Activated B cell treated with CpG ODN at 0.5 μM for 24 hours (primary cell): ENCODE measurements at regions not wholly inside any gene's neighbourhood (a gene's known extent, or its start where the extent isn't known, plus 50 kb on each side); places are given as distances from the start of the nearest gene placed in this dataset.

ENCODE experiments used
- ATAC-seq: fragments of 200-7000 bp; cut with Tn5 transposase; one replicate; pipeline ENCODE4 v1.10.0; 2021; ENCODE audit warnings: low read depth, mild to moderate bottlenecking, moderate library complexity
- CTCF ChIA-PET: fragments of 350-600 bp; sonication (Branson Sonifier 250); formaldehyde crosslinking; loops from one replicate; lab custom pipeline; 2021; ENCODE audit warnings: antibody characterized with exemption; lab: Charles Lee
- POLR2A ChIA-PET: fragments of 350-600 bp; sonication (Branson Sonifier 250); formaldehyde crosslinking; loops from one replicate; lab custom pipeline; 2021; ENCODE audit warnings: antibody characterized with exemption; lab: Charles Lee
- DNase-seq: peaks from one replicate; pipeline ENCODE4 v3.0.0; 2022
- H3K27ac Mint-ChIP-seq: one replicate; pipeline ENCODE4 v1.8.0; 2020; ENCODE audit warnings: mixed read lengths
- H3K27me3 Mint-ChIP-seq: one replicate; pipeline ENCODE4 v1.8.0; 2021; ENCODE audit warnings: mixed read lengths
- H3K36me3 Mint-ChIP-seq: one replicate; pipeline ENCODE4 v1.8.0; 2021; ENCODE audit warnings: low read depth, mixed read lengths
- H3K4me1 Mint-ChIP-seq: one replicate; pipeline ENCODE4 v1.8.0; 2021; ENCODE audit warnings: mixed read lengths
- H3K4me3 Mint-ChIP-seq: one replicate; pipeline ENCODE4 v1.8.0; 2020; ENCODE audit warnings: mild to moderate bottlenecking, mixed read lengths
- H3K9me3 Mint-ChIP-seq: one replicate; pipeline ENCODE4 v1.8.0; 2020; ENCODE audit warnings: mixed read lengths
- CTCF ChIP-seq: fragments of 200-600 bp; IDR thresholded peaks from one replicate; pipeline ENCODE4 v1.8.0; 2022; ENCODE audit warnings: antibody characterized with exemption, mild to moderate bottlenecking
- intact Hi-C: fragments of 100-400 bp; cut with micrococcal nuclease; formaldehyde crosslinking; loops from one replicate; pipeline ENCODE4 v1.15.1; 2024

- intact Hi-C loops: no loop called here
- TF ChIP-seq CTCF: no peak
- CTCF ChIA-PET: no interaction called here
- POLR2A ChIA-PET: no interaction called here
- Mint-ChIP-seq H3K27ac (no peak overlapping the region), H3K4me3 (no peak overlapping the region), H3K9me3 (peaks cover 9% of the 10 kb centered on the region), H3K27me3 (peaks cover 9% of the 10 kb centered on the region), H3K36me3 (no peaks in the 10 kb centered on the region), H3K4me1 (no peaks in the 10 kb centered on the region)
- no peak for DNase-seq
- ATAC-seq: no peak
Observed at GRCh38 chr21:39118604-39119215, 64.5 kb downstream of the PSMG1 start.

DNA sequence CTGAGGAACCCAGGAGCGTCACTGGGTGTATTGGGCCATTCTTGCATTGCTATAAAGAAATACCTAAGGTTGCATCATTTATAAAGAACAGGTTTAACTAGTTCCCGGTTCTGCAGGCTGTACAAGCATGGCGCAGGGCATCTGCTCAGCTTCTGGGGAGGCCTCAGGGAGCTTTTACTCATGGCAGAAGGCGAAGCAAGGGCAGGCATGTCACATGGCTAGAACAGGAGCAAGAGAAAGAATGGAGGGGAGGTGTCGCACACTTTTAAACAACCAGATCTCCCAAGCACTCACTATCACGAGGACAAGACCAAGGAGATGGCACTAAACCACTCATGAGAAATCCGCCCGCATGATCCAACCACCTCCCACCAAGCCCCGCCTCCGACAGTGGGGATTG is 65.2 kb downstream of the PSMG1 start:
- H3K4me3 Mint-ChIP-seq: no peak overlapping the region
- ChIA-PET CTCF (no interaction called here), POLR2A (no interaction called here)
- H3K27me3 Mint-ChIP-seq: peaks cover 11% of the 10 kb centered on the region
- H3K4me1 Mint-ChIP-seq: no peaks in the 10 kb centered on the region
- ATAC-seq (no peak), DNase-seq (no peak)
- peaks cover 7% of the 10 kb centered on the region for H3K9me3 Mint-ChIP-seq
- TF ChIP-seq CTCF: no peak
- intact Hi-C loops: no loop called here
- no peaks in the 10 kb centered on the region for H3K36me3 Mint-ChIP-seq
- H3K27ac Mint-ChIP-seq: no peak overlapping the region

GRCh38 chr21:39117440-39117970 is 65.7 kb downstream of the PSMG1 start:
- peaks cover 11% of the 10 kb centered on the region for H3K27me3 Mint-ChIP-seq
- CTCF ChIA-PET: no interaction called here
- H3K36me3 Mint-ChIP-seq: no peaks in the 10 kb centered on the region
- POLR2A ChIA-PET: no interaction called here
- H3K9me3 Mint-ChIP-seq: peaks cover 7% of the 10 kb centered on the region
- no peak for ATAC-seq
- no peak for DNase-seq
- no peaks in the 10 kb centered on the region for H3K4me1 Mint-ChIP-seq
- TF ChIP-seq CTCF: no peak
- H3K4me3 Mint-ChIP-seq: no peak overlapping the region
- H3K27ac Mint-ChIP-seq: no peak overlapping the region
- intact Hi-C loops: no loop called here

- intact Hi-C loops: no loop called here
- Mint-ChIP-seq H3K9me3 (peaks cover 2% of the 10 kb centered on the region), H3K36me3 (no peaks in the 10 kb centered on the region), H3K4me1 (no peaks in the 10 kb centered on the region), H3K27me3 (peaks cover 11% of the 10 kb centered on the region), H3K27ac (no peak overlapping the region), H3K4me3 (no peak overlapping the region)
- ChIA-PET POLR2A (no interaction called here), CTCF (no interaction called here)
- DNase-seq: no peak
- no peak for ATAC-seq
- no peak for TF ChIP-seq CTCF
Observed at GRCh38 chr21:39116761-39117439, 66.4 kb downstream of the PSMG1 start.

GRCh38 chr21:39115576-39116235 is 67.5 kb downstream of the PSMG1 start:
- DNase-seq: no peak
- CTCF ChIA-PET: no interaction called here

More at GRCh38 chr21:39115576-39116235, 67.5 kb downstream of the PSMG1 start:
- peaks cover 11% of the 10 kb centered on the region for H3K27me3 Mint-ChIP-seq
- no peak for TF ChIP-seq CTCF
- no peak overlapping the region for H3K27ac Mint-ChIP-seq
- ATAC-seq: no peak
- no peaks in the 10 kb centered on the region for H3K36me3 Mint-ChIP-seq
- no peak overlapping the region for H3K4me3 Mint-ChIP-seq
- no peaks in the 10 kb centered on the region for H3K9me3 Mint-ChIP-seq
- no peaks in the 10 kb centered on the region for H3K4me1 Mint-ChIP-seq
- POLR2A ChIA-PET: no interaction called here
- intact Hi-C loops: no loop called here
